HG02678 (cell line): ENCODE measurements at regions not wholly inside any gene's neighbourhood (a gene's known extent, or its start where the extent isn't known, plus 50 kb on each side); places are given as distances from the start of the nearest gene placed in this dataset.
"Not testable (repeated sequence)": the region's sequence is repeated elsewhere in the genome, so short reads cannot be mapped to it uniquely, and the experiment has no call there.

Source experiments
- ATAC-seq: cut with Tn5 transposase; IDR thresholded peaks from one replicate; pipeline ENCODE4 v1.9.1; 2021; ENCODE audit warnings: mild to moderate bottlenecking, moderate library complexity; ENCODE audit not compliant: unreplicated experiment

DNA sequence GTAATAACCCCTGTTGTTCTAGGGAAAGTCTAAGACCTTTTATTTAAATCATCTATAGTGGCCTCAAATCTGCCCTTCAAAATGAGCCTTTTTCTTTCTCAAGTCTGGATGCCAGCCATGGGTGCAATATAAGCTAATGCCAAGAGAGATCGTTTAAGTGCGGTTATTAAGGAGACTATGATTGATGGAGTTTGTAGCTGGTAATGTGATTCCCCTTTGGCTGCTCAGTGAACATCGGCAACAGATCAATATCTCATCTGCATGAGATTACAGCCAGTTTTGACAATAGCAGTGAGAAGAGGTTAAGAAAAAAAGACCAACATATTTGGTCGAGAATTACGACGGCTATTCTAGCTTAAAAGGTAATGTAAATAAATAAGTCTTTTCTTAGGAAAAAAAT, 1049.4 kb upstream of the NUDT12 start:
- no peak for ATAC-seq

DNA sequence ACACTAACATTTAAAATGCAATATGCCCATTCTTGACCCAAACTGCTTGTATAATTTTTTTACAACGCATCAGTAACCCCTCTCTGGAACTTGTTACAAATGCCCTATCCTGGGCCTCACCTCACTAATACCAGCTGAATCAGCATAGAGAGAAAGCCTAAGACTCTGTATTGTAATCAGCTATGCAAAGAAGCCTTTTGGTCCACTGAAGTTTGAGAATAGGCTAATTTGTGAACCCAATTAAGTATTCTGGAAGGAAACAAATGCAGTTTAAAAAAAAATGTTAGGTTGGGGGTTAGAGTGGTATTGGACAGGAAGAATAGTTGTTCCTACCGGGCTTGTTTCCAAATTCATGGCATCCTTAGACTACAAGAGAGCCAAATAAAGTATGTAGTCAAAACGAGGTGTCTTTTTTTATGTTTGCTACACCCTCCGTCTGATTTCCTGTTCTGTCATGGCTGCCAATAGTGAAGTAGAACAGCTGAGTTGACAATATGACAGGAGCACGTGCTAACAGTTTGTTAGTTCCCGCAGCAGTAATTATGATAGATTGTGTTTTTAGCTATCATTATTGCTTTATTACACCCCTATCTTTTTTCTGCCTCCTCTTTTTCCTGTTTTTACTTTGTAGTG, 1048.7 kb upstream of the NUDT12 start:
- no peak for ATAC-seq

DNA sequence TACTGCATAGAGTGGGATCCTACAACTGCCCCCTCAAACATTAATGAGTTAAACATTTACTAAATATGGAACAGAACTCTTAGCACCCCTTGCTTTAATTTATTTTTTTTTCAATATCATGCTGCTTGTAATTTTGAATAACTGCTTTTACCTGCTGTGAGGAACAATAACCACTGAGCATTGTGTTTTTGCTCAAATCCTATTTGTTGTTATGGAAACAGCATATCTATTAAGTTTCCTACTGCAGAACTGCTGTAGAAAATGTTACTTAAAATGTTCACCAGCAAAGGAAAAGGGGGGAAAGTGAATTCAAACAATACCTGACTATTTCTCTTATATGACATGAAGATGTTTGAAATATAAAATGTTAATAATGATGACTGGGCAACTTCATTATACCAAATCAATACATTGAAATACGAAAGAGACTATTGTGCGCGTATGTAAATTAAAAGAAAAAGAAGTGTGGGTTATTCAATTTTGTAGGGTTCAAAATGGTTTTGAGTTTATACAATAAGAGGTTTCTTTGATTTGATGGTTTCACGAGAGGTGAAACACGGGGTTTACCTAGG, 1043.8 kb upstream of the NUDT12 start:
- no peak for ATAC-seq

DNA sequence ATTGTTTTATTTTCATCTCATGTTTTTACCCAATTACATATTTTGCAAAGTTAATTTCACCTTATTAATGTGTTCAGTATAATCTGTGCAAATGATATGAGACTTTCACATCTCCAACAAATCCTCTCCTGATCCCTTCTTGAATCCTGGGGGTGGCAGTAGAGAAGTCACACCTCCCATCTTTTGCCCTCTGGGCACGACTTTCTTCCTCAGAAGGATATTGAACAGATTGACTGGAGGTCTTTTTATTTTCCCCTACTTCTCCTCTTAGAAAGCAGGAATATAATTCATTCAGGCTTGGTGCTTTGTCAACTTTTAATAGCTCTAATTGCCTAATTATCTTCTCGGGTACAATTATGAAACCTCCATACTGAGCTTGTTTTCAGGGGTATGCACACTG, 1037.1 kb upstream of the NUDT12 start:
- ATAC-seq: no peak

DNA sequence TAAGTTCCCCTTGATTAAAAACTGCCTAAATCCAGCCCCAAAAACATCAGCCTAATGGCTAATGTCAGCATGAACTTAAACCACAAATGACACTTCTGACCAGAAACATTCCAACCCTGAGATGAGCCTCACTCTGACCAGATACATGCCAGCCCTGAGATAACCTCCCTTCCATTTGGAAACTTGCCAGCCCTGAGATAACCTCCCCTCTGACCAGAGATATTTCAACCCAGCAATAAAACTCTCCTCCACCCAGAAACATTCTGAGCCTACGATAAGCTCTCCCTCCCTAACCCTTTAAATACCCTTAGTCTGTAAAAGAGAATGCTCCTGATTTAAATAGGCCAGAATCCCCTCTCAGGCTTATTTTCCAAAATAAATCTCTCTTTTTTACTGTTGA, 1035.7 kb upstream of the NUDT12 start:
- no peak for ATAC-seq

DNA sequence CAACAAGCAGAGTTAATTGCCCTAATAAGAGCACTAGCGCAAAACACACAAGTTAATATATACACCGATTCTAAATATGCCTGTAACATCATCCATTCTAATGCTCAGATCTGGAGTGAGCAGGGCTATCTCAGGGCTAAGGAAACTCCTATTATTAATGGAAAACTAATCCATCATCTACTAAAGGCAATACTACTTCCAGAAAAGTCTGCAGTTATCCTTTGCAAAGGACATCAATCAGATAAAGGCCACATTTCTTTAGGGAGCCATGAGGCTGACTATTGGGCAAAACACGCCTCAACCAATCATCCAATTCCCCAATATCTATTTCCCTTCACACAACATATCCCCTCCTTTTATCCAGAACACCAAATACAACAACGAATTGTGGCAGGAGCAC, 1032.3 kb upstream of the NUDT12 start:
- no peak for ATAC-seq

DNA sequence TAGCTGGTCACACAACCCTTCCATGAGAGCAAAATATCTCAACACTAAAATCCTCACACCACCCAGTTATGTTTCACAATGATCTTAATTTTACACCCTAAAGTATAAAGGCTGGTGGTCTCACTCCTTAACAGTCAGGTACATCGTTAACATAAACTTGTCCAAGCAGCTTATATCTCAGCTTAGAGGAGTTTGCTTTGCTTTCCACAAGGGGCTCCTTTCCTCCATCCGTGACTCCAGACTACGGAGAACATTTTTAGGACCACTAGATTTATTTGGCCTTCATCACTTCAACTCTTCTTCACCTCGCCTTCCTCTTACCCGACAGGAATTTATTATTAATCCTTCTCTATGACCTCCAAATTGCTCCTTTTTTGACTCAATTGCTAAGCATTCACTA, 1014.1 kb upstream of the NUDT12 start:
- no peak for ATAC-seq

DNA sequence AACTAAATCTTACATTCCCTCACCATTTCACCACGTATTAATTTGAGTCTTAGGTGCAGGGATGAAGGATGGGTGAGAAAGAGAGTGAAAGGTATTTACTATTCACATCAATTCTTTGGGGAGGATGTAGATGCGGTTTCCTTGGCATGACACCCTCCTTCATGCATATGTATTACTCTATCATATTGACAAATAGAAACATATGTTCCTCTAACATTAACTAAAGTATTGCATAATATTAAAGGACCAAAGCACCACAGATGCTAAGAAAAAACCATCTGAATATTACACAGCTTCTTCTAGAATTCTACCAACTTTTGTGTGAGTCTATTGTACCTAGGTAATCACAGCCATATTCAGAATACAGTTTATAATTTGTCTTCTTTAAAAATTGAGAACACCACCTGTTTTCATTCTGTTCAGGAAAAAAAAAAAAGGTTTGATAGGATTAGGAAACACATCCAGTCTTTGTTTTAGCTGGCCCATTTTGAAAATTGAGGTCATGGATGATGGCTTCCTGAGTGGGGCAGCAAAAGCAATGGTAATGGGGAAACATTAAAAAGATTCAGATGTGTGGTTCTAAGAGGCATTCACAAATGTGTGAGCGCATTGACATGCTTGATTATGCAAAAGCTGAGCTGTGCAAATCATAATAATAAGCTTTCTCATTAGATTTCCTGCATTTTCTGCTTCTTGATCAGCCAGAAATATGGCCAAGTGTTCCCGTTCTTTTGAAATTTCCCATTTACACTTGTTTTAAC, 1011.5 kb upstream of the NUDT12 start:
- no peak for ATAC-seq

DNA sequence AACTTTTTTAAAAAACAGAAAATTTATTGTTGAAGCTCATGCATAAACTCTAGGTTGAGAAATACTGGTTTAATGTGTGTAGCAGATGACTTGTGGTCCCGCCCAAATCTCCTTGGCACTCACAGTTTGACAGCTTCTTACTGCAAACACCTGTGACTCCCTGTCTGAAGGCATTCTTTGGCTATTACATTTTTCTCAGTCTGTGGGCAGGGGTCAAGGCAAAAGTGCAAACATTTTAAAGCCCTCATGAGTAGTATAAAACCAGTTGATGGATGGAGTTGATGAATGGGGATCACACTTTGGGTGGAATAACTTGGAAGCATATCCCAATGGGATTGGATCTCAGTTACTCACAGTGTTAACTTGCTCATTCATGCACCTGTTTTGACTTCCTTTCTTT, 1007.0 kb upstream of the NUDT12 start:
- no peak for ATAC-seq

DNA sequence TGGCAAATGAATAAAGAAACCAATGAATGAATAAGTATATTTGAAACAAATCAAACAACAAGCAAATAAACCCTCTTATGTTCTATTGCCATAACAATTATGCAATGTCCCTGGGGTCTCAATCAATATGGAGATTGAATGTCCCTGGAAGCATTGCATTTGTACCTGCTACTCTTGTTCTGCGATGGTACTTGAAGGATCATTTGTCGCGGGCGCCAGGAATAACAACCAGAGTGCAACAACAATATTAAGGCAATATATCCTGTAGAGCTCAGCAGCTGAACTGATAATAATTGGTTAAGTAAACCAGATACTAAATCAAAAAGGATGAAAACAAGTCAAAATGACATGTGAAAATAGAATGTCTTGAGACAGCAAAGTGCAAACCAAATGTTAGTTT, 1001.9 kb upstream of the NUDT12 start:
- no peak for ATAC-seq

DNA sequence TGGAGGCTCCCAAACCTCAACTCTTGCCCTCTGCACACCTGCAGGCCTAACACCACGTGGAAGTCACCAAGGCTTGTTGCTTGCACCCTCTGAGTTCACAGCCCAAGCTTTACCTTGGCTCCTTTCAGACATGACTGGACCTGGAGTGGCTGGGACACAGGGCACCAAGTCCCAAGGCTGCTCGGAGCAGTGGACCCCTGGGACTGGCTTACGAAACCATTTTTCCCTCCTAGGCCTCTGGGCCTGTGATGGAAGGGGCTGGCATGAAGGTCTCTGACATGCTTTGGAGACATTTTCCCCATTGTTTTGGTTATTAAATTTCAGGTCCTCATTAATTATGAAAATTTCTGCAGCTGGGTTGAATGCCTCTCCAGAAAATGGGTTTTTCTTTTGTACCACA, 994.4 kb upstream of the NUDT12 start:
- no peak for ATAC-seq

DNA sequence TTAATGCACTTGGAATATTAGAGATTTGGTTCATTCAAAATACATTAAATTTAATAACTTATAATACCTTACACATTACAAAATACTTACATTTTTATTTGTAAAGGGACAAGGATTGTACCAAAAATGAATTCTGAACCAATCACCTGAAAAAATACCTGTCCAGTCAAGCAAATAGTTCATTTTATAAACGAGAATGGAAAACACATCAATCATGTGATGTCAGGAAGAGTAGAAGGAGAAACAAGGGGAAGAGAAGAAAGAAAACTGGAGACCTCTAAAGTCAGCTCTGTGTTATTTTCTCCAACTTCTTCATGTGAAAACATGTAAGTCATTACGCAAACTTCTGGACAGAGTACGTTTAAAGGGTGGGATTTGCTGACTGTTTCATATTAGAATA, 989.0 kb upstream of the NUDT12 start:
- no peak for ATAC-seq

DNA sequence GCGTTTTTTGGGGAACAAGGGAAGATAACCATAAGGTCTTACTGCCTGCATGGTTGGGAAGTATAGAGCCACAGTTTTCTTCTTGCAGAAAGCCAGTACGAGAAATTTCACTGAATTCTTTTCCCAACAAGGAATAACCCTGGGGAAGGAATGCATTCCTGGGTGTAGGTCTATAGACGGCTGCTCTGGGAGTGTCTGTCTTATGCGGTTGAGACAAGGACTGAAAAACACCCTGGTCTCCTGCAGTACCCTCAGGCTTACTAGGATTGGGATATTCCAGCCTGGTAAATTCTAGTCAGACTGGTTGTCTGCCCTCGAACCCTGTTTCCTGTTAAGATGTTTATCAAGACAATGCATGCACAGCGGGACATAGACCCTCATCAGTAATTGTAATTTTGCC, 984.3 kb upstream of the NUDT12 start:
- ATAC-seq: not testable (repeated sequence)

DNA sequence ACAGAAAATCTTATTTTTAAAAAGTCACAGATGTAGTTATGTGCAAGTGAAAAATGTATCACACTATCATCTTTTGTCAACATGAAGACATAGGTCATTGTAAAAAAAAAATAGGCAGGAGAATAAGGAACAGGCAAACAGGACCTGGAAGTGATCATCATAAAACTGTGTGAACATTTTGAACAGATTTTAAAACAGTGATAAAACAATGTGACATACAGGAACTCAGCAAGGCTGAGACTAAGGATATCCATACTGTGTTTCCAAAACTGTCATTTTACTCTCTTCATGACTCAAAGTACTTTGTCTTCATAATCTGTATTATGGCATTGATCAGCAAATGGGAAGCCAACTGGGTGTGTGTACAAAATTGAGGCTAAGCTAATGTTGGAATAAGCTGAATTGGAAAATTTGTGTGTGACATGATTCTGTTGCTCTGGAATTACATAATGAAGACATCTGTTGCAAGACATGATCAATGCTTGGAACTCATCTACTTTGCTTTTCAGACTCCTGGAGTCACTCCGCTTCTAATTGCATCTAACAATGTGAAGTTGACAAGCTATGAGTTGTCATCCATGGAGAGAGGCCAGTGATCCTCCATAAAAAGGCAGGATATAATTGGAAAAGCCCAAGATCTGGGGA, 978.7 kb upstream of the NUDT12 start:
- no peak for ATAC-seq

DNA sequence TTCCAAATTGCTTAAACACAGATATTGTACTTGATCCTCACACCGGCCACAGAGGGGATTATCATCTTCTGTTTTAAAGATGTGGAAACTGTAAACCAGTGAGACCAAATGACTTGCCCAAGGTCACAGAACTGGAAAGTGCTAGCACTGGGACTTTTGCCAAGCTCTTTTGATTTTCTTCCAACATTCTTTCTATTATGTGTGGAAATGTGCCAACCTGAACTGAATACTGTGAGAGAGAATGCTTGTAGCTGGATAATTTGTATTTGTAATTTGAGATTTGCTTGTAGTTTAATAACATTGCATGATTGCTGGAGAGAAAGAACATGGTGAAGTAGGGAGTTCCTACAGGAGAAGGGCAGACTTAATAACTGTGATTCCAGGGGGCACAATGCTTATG, 977.9 kb upstream of the NUDT12 start:
- ATAC-seq: no peak

DNA sequence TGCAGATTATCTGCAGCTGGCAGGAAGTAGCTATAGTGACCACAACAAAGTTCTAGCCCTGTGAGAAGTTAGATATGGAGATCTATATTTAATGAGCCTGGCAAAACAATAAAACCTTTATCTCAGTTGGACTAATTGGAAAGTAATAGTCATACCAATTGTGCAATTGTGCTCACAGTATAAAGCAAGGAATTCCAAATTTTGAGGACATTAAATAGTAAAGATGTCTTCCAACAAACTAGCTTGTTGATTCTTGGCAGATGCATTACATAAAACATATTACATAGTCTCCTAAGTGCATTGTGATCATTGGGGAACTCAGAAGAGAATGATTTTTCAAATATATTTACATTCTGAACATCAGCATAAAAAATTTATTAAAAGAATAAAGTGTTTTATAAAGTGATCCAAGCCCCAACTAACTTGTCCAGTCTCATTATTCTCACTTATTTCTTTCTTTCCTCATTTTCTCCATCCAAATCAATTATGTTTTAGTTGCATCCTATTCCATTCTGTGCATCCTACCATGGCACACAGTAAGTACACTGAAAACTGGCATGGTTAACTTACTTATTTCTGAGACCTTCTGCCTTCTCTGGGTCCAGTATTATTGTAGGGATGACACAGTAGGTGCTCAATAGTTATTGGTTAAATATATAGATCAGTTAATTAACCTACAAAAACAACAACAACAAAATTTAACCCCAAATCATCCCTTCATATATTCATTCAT, 977.2 kb upstream of the NUDT12 start:
- ATAC-seq: no peak

DNA sequence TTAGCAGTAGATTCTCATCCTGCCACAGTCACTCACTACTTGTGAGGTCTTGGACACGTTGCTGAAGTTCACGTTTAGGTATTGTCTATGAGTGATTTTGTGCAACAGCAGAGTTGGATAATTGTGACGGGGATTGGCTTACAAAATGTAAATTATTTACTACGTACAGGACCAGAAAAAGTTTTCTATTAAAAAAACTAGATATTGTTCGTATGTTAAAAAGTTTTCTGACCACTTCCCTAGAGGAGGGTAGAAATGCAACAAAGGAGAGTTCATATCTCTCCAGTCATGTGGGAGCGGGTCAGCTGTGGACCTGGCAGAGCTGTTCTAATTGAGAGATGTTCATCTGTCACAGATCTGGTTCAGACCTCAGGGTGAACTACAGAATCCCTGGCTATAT, 976.1 kb upstream of the NUDT12 start:
- no peak for ATAC-seq

DNA sequence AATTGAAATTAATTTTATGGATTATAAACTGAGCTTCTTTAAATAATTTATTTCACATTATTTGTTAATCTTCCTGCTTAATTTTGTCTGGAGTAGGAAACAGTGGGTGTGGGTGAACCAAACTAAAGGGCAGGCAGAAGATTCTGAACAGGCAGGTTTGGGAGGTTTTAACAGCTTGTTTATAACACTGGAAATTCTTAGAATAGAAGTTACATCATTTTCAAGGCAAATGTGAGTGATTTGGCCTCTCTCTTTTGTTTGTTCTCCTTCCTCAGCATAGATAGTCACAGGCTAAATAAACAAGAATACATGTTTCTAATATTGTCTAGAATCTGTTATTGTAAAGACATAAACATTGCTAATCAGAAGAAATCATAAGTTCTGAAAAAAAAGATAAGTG, 970.9 kb upstream of the NUDT12 start:
- no peak for ATAC-seq

DNA sequence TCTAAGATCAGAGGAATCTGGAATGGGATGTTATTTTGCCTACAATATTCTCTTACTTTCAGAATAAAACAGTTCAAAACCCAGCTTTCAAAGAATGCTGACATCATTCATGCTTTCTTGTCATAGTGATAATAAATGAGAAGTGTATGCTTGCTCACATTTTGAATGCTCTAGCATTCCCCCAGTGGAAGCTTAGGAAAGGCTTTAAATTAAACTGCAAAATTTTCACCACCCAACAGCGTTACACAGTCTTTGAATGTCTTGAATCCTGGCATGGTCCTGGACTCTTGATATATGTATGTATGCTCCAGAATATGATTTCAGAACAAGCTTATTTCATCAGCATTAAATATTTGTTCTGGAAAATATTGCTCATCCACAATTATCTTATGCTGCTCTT, 964.3 kb upstream of the NUDT12 start:
- ATAC-seq: no peak

DNA sequence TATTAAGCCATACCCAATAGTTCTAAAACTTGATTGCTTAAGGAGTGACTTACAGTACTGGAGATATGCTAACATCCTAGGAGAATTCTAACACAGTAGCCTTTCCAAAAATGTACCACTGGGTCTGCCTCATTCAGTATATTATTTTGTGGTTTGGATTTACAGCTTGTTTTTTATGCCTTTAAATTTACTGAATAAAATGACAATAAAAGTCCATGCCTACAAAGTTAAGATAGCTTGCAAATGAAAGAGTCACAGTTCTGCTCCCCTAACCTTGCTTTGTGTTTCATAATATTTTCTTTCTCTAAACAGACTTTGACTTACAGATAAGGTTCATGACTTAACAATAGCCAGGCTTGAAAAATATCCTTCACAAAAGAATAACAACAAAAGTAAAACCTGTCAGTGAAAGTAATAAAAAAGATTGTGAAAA, 951.1 kb upstream of the NUDT12 start:
- no peak for ATAC-seq

DNA sequence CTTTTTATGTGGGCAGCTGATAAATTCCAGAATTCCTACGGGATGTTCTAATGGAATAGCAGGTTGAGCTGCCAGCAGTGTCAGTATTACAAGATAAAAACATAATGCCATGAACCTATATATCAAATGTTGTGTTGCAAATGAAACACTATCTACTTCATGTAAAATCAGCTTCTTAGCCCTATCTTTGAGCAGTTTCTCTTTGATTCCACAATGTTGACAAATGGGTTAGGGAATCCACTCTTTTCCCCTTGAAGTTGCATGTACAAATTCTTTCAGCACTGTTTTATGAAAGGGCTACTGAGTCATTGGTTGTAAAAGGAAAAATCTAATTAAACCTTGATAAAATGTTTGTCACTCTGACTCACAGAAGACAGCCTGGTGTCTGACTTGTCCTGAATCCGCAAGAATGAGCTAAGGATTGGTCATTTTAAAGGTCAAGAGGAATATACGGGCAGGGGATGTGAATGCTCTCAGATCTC, 950.6 kb upstream of the NUDT12 start:
- no peak for ATAC-seq
